NCI-H69 (cell line): ENCODE measurements at regions not wholly inside any gene's neighbourhood (a gene's known extent, or its start where the extent isn't known, plus 50 kb on each side); places are given as distances from the start of the nearest gene placed in this dataset.
"Not testable (repeated sequence)": the region's sequence is repeated elsewhere in the genome, so short reads cannot be mapped to it uniquely, and the experiment has no call there.

Experiments
- DNase-seq: peaks from one replicate; lab custom pipeline; 2025; lab: John Stamatoyannopoulos, UW

DNA sequence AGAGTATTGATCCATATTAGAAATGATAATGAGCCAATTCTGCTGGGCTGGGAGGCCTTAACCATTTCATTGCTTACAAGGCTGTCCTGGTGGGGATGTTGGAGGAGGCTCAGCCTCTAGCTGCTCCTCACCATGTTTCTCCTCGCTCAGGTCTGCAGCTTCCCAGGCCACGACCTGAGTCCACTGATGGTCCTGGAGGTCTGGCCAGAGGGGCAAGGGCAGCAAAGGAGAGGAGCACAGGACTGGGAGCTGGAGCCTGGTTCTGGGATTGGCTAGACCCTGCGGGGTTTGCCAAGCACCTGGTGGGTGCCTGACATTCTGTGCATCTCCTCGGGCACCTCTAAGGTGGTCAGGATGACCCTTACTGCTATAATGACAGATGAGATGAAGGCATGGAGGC, 92.6 kb downstream of the KIF26A start:
- no peak for DNase-seq

DNA sequence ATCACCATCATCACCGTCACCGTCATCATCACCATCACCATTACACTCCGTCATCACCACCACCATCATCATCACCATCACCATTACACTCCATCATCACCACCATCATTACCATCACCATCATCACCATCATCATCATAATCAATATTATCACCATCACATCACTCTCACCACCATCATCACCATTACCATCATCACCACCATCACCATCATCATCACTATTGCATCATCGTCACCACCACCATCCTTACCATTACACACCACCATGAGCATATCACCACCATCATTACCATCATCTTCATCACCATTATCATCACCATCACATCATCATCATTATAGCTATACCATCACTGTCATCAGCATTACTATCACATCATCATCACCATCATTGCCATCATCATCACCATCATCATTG, 93.7 kb downstream of the KIF26A start:
- DNase-seq, result no peak

DNA sequence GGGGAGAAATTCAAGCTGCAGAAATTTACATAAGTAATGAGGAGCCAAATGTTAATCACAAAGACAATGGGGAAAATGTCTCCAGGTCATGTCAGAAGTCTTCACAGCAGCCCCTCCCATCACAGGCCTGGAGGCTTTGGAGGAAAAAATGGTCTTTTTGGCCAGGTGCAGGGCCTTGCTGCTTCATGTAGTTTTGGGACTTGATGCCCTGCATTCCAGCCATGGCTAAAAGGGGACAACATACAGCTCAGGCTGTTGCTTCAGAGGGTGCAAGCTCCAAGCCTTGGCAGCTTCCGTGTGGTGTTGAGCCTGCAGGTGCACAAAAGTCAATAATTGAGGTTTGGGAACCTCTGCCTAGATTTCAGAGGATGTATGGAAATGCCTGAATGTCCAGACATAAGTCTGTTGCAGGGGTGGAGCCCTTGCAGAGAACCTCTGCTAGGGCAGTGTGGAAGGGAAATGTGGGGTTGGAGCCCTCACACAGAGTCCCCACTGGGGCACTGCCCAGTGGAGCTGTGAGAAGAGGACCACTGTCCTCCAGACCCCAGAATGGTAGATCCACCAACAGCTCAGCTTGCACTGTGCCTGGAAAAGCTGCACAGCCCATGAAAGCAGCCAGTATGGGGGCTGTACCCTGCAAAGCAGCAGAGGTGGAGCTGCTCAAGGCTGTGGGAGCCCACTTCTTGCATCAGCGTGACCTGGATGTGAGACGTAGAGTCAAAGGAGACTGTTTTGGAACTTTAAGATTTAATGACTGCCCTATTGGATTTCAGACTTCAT, 95.8 kb downstream of the KIF26A start:
- DNase-seq, result not testable (repeated sequence)

- DNase-seq, result no peak
These were observed 97.3 kb downstream of the KIF26A start for GRCh38 chr14:104235686-104236085.

- no peak for DNase-seq
These were observed 99.5 kb downstream of the KIF26A start for GRCh38 chr14:104237651-104238423.

DNA sequence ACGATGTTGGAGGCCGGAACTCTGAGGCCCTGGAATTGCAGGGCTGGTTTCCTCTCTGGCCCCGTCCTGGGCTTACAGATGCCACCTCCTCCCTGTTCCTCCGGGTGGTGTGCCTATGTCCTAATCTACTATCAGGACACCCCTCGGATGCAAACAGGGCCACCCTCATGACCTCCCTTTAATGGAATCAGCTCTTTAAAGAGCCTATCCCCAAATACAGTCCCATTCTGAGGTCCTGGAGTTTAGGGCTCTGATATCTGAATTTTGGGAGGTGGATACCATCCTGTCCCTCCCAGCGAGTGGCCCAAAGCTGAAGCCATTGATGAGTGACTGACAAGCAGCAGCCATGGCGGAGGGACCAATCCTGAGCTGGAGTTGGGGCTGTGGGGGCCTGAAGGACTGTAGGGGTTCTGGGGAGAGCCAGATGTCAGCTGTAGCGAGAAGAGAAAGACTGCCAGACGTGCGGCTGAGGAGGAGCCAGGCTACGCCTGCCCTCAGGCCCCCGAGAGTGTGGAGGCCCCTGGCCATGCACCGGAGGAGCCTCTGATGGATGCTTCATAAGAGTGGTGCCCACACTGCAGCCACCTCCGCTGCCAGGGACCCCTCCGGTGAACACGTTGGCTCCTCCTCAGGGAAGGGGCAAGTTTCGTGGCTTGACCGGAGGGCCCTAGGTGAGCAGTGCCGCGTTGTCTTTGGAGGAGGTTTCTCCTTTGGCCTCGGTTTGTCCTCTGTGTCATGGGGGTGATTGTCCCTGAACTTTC, 100.2 kb downstream of the KIF26A start:
- DNase-seq, result no peak

DNA sequence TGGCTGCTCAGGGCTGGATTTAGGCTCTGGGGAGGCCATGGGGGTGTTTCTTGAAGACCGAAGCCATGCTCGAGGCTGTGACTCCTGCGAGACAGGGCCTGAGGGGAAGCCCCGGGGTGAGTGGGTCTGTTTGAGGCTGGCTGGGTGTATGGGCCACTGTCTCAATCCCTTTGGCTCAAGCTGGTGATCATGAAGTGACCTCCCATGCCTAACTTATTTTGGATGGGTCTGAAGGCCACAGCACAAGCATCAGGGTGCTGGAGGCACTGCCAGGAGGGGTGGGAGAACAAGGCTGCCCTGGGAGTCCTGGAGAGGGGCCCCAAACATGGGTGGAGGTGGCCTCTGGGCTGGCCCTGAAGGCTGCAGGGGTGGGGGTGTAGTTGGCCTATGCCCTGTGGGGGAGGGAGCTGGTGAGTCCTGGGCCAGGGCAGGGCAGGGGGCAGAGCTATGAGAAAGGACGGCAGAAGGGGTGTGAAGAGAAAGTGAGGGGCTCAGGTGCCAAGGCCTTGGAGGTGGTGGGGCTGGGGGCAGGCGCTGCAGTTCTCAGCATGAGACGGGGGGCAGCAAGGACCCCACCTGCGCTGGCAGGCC, 100.9 kb downstream of the KIF26A start:
- no peak for DNase-seq

DNA sequence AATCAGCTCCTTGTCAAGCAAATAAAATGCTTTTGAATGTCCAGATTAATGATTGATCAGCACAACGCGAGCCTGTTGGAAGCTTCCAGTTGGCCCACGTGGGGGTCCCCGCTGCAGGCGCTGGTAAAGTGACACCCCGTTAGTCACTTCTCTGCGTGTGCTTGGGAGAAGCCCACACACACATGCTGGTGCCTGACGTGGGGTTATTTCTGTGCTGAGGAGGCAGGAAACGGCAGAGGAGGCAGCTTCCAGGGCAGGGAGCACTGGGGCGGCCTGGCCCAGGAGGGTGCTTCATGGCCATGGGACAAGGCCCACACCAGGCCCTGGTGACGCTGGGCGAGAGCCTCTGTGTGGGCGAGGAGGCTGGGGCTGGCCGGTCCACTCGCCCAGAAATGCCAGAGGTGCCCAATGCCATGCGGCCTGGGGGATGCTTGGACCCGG, 101.5 kb downstream of the KIF26A start:
- no peak for DNase-seq

- DNase-seq, result peak; percentile 71
These were observed 102.2 kb downstream of the KIF26A start for GRCh38 chr14:104240434-104241157.

GRCh38 chr14:104243200-104243599, 104.8 kb downstream of the KIF26A start:
- no peak for DNase-seq

- no peak for DNase-seq
These were observed 106.0 kb downstream of the KIF26A start for GRCh38 chr14:104244221-104245011.

DNA sequence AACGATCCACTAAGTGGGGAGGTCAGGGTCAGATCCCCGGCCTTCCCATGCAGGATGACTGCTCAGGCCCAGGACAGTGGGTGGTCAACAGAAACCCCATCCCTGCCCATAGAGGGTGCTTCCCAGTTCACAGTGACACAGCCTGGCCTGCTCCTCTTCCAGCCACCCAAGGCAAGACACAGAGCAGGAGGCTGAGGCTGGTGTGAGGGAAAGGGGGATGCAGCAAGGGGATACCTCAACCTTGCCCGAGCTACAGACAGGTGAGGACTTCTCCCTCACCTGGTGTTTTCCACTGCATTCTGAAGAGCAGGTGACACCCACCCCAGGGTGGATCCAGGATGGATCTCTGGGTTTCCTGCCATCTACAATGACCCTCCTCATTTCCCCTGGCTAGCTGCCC, 106.7 kb downstream of the KIF26A start:
- no peak for DNase-seq

DNA sequence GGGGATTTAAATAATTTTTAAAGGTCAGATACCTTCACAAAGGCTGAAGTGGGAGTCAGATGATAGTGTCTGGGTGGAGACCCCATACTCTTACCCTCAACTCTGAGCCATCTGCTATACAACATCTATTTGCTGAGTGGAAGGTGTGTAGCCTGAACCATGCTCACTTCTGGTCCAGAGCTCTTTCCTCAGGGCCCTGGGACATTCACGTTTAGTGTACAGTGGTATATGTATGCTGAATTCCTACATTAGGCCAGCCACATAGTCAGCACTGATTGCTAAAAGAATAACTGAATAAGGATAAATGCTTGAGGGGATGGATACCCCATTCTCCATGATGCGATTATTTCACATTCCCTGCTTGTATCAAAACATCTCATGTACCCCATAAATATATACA, 107.3 kb downstream of the KIF26A start:
- DNase-seq, result no peak

DNA sequence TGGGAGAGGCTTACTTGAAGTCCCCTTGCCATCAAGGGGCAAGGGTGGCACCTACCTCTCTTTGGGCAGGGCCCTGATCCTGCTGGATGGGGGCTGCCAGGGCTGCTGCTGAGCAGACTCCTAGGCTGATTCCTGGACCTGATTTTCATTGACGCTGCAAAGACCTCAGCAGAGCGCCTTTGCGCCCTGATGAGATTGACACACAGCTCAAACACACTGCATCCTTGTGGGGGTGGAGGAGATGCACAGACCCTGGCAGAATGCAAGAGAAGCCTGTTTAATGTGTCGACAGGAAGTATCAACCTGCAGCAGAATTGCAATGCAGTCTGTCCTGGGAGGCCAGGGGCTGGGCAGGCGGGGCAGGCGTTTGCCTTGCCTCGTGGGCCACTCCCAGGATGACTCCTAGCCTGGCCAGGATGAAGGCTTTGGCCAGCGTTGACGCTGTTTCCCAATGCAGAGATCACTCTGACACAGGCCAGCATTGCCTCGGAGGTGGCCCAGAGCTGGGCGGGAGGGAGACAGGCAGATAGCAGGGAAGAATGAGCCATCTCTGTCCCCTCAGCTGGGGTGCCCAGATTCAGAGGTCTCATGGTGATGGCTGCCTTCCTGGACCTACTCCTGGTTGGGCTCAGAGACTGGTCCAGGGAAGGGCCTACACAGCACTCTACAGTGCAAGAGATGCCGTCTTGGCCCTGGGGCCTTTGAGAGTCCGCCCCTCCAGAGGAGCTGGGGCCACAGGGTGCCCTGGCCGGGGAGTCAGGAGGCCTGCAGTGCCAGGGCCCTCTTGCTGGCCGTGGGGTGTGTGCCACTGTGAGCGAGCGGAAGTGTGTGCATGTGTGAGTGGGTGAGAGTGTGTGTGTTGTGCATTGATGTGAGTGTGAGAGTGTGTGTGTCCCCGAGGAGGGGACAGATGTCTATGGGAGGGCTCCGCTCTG, 108.3 kb downstream of the KIF26A start:
- DNase-seq, result no peak

- no peak for DNase-seq
These were observed 109.2 kb downstream of the KIF26A start for GRCh38 chr14:104247336-104248202.

- DNase-seq, result no peak
These were observed 110.0 kb downstream of the KIF26A start for GRCh38 chr14:104248203-104249055.

- DNase-seq, result no peak
These were observed 110.7 kb downstream of the KIF26A start for GRCh38 chr14:104249089-104249488.

DNA sequence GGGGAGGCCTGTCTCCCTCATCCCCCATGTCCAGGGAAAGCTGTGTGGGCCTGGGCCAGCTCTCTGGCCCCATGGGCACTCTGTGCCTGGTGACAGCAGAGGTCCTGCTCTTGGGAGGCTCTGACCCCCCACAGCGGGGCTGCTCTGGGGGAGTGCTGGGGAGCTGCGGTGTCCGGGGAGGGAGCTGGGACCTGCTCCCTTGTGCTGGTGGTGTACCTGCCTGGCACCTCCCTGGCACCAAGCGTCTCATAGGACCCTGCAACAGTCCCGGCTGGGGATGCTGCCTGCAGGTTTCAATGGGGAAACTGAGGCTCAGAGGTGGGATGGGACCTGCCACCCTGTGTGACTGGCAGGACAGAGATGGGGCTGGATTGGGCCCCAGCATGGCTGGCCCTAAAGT, 111.3 kb downstream of the KIF26A start:
- DNase-seq, result no peak
